COLO668 (cell line): ENCODE measurements at regions not wholly inside any gene's neighbourhood (a gene's known extent, or its start where the extent isn't known, plus 50 kb on each side); places are given as distances from the start of the nearest gene placed in this dataset.

ENCODE experiments used
- DNase-seq: peaks from one replicate; lab custom pipeline; 2025; ENCODE audit not compliant: unreplicated experiment; lab: John Stamatoyannopoulos, UW

- no peak for DNase-seq
Observed at GRCh38 chr20:23232679-23233308, 117.8 kb upstream of the NXT1 start.

GRCh38 chr20:23232219-23232581 is 118.4 kb upstream of the NXT1 start:
- no peak for DNase-seq

- no peak for DNase-seq
Observed at GRCh38 chr20:23231561-23232218, 118.9 kb upstream of the NXT1 start.

- no peak for DNase-seq
Observed at GRCh38 chr20:23230766-23231385, 119.7 kb upstream of the NXT1 start.

GRCh38 chr20:23229989-23230388 is 120.6 kb upstream of the NXT1 start:
- DNase-seq = no peak

- DNase-seq = no peak
Observed at GRCh38 chr20:23228912-23229311, 121.7 kb upstream of the NXT1 start.

- DNase-seq = no peak
Observed at GRCh38 chr20:23227976-23228375, 122.6 kb upstream of the NXT1 start.

GRCh38 chr20:23227274-23227673 is 123.3 kb upstream of the NXT1 start:
- no peak for DNase-seq

GRCh38 chr20:23226612-23227265 is 123.9 kb upstream of the NXT1 start:
- DNase-seq = no peak

- no peak for DNase-seq
Observed at GRCh38 chr20:23225407-23226060, 125.1 kb upstream of the NXT1 start.

GRCh38 chr20:23224806-23225205 is 125.8 kb upstream of the NXT1 start:
- DNase-seq = no peak

GRCh38 chr20:23223908-23224580 is 126.5 kb upstream of the NXT1 start:
- DNase-seq = no peak

- no peak for DNase-seq
Observed at GRCh38 chr20:23222531-23223200, 127.9 kb upstream of the NXT1 start.

- no peak for DNase-seq
Observed at GRCh38 chr20:23217023-23217422, 130.9 kb upstream of the CD93 start.

GRCh38 chr20:23215344-23215995 is 129.3 kb upstream of the CD93 start:
- no peak for DNase-seq

- no peak for DNase-seq
Observed at GRCh38 chr20:23214903-23215302, 128.8 kb upstream of the CD93 start.

GRCh38 chr20:23212464-23212995 is 126.4 kb upstream of the CD93 start:
- no peak for DNase-seq

- no peak for DNase-seq
Observed at GRCh38 chr20:23212011-23212410, 125.9 kb upstream of the CD93 start.

- DNase-seq = no peak
Observed at GRCh38 chr20:23211164-23211563, 125.0 kb upstream of the CD93 start.
